Fibroblast of the aortic adventitia (primary cell): ENCODE measurements at regions not wholly inside any gene's neighbourhood (a gene's known extent, or its start where the extent isn't known, plus 50 kb on each side); places are given as distances from the start of the nearest gene placed in this dataset.

Source experiments
- DNase-seq: peaks from one replicate; pipeline ENCODE4 v3.0.0-alpha.2; 2010; ENCODE audit warnings: low read depth
- H3K4me3 ChIP-seq: 2 replicates; pipeline ENCODE4 v1.5.1; 2011; ENCODE audit warnings: low read depth, mild to moderate bottlenecking, control low read depth, low read length, moderate library complexity
- TF ChIP-seq, protein P1 (sequence below): IDR thresholded peaks from 2 replicates; pipeline ENCODE4 v1.5.1; 2011; ENCODE audit warnings: mild to moderate bottlenecking, low read length, control low read depth, inconsistent platforms; ENCODE audit not compliant: insufficient read depth

DNA sequence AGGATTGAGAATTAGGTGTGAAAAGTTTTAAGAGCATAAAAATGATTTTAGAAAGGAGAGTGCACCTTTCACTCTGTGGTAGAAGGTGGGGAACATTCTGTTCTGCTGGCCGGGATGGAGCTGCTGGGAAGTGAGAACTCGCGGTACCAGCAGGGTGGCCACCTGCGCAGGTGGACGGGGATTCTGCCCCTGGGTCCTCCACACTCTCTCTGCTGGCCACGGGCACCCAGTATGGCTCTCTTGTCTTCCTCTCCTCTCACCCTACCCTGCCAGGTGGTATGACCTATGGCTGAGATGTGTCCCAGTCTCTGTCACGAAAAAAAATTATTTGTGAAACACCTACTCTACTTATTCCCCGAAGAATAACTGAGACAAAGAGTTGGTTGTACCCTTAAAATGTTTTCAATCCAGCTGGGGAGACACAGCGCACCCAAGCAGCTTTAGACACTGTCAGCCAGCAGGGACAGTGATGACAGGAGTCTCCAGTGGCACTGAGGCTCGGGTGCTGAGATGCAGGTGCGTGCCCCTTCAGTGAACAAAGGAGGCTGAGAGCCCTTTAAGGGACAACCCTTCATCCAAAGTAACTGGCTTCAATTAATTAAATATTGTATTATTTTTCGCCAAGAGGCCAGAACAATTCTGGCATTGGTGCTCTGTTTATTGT lies 195.4 kb downstream of the TBXT start:
- DNase-seq = no peak
- TF ChIP-seq, protein P1, sequence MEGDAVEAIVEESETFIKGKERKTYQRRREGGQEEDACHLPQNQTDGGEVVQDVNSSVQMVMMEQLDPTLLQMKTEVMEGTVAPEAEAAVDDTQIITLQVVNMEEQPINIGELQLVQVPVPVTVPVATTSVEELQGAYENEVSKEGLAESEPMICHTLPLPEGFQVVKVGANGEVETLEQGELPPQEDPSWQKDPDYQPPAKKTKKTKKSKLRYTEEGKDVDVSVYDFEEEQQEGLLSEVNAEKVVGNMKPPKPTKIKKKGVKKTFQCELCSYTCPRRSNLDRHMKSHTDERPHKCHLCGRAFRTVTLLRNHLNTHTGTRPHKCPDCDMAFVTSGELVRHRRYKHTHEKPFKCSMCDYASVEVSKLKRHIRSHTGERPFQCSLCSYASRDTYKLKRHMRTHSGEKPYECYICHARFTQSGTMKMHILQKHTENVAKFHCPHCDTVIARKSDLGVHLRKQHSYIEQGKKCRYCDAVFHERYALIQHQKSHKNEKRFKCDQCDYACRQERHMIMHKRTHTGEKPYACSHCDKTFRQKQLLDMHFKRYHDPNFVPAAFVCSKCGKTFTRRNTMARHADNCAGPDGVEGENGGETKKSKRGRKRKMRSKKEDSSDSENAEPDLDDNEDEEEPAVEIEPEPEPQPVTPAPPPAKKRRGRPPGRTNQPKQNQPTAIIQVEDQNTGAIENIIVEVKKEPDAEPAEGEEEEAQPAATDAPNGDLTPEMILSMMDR = no peak
- no peak overlapping the region for H3K4me3 ChIP-seq

DNA sequence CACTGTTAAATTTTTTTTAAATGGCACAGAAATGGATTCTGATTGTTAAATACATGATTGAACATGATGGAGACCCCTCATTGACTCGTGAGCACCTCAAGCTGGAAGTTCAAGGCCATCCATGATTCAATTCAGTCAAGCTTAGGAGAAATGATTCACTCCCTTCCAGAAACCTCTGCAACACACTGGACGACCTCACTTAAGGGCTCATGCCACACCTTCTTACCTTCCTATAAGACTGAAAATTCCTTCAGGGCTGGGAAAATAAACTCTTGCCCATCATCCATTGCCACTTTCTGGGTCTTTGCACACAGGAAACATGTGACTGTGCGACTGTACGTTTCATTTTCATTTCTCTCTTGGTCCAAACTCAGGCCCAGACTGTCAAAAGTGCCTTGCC lies 196.4 kb downstream of the TBXT start:
- H3K4me3 ChIP-seq = no peak overlapping the region
- TF ChIP-seq, protein P1 = no peak
- DNase-seq = no peak

GRCh38 chr6:165970001-165970400 lies 197.7 kb downstream of the TBXT start:
- TF ChIP-seq, protein P1 = no peak
- DNase-seq = no peak
- H3K4me3 ChIP-seq = no peak overlapping the region

DNA sequence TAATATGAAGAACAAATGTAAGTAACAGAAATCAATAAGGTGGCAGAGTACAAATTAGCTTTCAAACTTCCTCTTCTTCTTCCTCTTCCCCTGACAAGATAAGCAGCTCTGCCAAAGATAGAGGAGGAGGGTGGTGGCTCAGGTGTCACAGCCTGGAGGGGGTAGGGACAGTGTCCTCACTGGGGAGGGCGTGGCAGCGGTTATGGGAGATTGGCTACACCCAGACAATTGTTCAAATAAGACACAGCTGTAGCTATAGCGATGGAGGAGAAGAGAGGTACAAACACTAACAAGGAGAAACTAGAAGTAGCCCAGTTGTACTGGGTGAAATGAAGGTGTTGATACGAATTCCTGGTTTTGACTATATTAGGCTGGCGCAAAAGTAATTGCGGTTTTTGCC lies 198.5 kb downstream of the TBXT start:
- H3K4me3 ChIP-seq = no peak overlapping the region
- TF ChIP-seq, protein P1 = no peak
- DNase-seq = no peak

DNA sequence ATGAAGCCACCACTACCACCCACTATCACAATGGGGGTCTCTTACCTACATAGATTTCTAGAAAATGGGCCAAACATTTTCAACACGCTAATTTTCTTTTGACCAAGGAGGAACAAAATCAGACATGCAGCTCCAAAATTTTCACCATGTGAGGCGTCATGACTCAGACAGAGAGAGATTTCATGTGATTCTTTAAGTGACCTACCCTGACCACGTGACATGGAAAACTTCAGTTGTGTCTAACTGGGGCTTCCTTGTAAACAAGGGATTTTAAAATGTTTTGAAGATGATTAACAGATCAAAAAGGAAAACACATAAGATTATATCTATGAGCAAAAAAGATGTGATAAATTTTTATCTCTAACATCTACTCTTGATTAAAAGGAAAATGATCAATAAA lies 199.2 kb downstream of the TBXT start:
- DNase-seq = no peak
- TF ChIP-seq, protein P1 = no peak
- no peak overlapping the region for H3K4me3 ChIP-seq

DNA sequence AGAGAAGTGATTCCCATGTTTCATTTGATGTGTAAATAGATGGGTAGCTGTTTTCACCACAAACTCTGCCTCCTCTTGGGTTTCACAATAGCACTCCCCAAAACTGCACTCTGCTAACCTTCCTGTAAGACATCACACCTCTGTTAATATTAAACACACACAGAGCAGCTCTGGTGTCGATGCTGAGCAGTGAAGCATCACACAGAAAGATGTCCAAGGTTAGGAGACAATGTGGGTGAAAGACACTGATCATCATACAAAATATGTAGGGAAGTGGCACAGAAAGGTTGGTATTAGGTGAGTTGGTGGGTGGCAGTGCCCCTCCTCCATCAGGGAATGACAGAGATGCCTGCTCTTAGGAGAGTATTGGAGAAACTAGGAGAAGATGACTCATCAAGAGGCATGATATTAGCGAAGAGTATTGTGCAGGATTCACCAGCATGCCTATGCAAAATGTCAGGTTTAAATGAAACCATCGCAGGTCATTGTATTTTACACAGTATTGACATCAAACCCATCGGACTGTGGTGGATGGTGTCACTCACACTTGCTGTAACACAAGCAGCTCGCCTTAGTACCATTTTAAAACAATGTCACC lies 199.7 kb downstream of the TBXT start:
- DNase-seq = no peak
- no peak overlapping the region for H3K4me3 ChIP-seq
- TF ChIP-seq, protein P1 = no peak

- no peak for DNase-seq
- TF ChIP-seq, protein P1 = no peak
- H3K4me3 ChIP-seq = no peak overlapping the region
Observed at GRCh38 chr6:165963750-165964149, 203.9 kb downstream of the TBXT start.
